NCI-H2107 (cell line): ENCODE measurements at regions not wholly inside any gene's neighbourhood (a gene's known extent, or its start where the extent isn't known, plus 50 kb on each side); places are given as distances from the start of the nearest gene placed in this dataset.
"Not testable (repeated sequence)": the region's sequence is repeated elsewhere in the genome, so short reads cannot be mapped to it uniquely, and the experiment has no call there.

Source experiments
- DNase-seq: peaks from one replicate; lab custom pipeline; 2025; lab: John Stamatoyannopoulos, UW

DNA sequence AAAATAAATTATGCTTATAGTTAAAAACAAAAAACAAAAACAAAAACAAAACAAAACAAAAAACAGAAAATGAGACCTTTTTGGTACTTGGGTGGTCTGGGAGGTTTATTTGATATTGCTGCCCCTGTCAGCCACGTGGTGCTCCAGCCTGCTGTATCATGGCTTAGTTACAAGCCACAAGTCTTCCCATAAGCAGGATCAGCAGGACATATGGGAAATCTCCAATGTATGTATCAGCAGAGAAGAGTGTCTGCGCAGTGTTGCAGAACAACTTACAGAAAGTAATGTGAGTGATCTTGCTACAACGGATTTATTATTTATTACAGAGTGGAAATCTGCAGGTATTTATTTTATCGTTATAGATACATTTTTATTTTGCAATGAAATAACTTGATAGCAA, 423.0 kb upstream of the TMPRSS15 start:
- no peak for DNase-seq

DNA sequence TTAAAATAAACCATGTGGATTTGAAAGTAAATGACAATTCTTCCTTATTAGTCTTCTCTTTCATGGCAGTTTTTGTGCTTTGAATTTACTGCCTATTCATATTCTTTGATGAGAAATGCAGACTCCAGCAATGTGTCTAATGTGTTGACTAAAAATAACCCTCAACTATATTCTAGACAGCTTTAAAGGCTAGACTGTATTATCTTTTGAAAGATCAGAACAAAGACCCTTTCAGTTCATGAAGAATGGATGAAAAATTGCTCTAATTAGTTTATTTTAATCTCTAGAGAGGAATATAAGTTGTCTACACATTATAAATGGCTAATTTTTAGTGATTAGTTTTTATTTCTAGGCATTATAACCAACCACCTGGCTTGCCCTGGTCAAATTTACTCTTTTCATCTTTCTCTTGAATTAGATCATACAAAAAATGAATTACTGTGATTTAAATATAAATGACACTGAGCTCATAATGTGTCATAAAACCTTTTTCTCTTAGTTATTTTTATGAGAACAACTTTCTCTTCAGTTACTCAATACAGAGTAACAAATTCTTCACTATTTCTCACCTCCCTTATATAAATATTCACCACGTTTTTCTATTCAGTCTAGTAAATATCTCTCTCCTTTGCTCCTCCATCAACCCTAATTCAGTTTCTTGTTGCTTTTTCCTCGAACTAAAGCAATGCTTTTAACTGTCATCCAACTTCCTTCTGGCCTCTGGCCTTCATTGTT, 428.5 kb upstream of the TMPRSS15 start:
- DNase-seq: no peak

DNA sequence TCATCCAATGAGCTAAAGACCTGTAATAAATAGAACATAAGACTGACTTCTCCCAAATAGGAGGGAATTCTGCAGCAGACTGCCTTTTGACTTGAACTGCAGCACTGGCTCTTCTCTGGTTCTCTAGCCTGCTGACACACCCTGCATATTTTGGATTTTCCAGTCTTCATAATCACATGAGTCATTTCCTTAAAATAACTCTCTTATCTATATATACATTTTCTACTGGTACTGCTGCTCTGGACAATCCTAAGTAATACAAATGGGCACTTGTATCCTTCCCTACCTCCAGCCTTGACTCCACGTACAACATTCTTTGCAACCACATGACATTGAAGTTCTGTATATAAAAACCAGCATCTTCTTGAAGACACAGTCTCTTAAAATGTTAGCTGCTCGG, 429.4 kb upstream of the TMPRSS15 start:
- no peak for DNase-seq

DNA sequence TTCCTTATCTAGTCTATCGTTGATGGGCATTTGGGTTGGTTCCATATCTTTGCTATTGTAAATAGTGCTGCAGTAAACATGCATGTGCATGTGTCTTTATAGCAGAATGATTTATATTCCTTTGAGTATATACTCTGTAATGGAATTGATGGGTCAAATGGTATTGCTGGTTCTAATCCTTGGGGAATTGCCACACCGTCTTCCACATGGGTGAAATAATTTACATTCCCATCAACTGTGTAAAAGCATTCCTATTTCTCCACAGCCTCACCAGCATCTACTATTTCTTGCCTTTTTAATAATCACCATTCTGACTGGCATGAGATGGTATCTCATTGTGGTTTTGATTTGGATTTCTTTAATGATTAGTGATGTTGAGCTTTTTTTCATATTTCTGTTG, 430.5 kb upstream of the TMPRSS15 start:
- DNase-seq: not testable (repeated sequence)

DNA sequence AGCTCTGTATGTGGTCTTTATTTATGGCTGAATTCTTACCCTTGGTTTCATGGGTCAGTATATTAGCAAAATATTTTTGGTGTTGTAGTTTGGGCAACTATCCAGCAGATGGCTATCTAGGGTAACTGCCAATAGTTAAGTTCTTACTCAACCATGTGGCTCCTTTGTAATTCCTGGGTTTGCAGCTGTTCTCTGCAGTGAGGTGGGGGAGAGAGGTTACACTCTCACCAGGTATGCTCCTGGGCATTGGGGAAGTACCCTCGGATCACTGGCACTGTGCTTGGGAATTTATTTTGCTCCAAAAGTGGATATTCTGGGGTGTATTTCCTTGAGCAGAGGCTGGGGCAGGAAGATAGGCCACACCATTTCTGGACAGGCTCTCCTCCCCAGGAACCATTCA, 436.7 kb upstream of the TMPRSS15 start:
- no peak for DNase-seq

DNA sequence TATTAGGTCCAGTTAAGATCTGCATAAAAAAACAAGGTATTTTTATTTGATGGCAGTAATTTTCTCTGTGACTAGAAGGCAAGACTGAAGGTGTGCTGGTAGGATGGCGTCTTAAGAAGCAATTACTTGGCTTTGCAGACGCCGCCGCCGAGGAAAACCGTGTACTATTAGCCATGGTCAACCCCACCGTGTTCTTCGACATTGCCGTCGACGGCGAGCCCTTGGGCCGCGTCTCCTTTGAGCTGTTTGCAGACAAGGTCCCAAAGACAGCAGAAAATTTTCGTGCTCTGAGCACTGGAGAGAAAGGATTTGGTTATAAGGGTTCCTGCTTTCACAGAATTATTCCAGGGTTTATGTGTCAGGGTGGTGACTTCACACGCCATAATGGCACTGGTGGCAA, 454.0 kb upstream of the TMPRSS15 start:
- not testable (repeated sequence) for DNase-seq

DNA sequence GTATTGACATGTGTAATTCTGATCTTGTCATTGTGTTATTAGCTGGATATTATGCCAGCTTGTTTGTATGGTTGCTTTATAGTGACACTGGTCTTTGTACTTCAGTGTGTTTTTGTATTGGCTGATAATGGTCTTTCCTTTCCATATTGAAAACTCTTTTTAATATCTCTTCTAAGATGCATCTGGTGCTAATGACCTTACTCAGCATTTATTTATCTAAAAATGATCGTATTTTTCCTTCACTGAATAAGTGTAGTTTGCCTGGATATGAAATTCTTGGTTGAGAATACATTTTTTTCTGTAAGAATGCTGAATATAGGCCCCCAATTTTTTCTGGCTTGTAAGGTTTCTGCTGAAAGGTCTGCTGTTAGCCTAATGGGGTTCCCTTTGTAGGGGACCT, 465.5 kb upstream of the TMPRSS15 start:
- DNase-seq: no peak

DNA sequence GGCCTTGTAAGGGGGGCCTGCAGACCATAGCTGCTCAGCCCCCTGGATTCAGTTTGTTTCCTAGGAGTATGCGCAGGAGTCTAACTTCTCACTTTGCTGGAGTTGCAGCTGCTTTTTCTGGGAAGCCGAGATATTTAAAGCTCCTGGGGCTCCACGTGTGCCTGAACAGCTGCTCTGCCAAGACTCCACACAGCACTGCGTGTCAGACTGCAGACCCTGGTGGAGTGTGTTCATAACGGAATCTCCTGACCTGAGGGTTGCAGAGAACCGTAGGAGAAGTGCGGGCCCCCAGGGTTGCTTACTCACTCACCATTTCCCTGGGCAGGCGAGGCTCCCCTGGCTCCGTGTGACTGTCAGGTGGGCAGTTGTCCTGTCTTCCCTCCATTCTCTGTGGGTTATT, 474.3 kb upstream of the TMPRSS15 start:
- no peak for DNase-seq

DNA sequence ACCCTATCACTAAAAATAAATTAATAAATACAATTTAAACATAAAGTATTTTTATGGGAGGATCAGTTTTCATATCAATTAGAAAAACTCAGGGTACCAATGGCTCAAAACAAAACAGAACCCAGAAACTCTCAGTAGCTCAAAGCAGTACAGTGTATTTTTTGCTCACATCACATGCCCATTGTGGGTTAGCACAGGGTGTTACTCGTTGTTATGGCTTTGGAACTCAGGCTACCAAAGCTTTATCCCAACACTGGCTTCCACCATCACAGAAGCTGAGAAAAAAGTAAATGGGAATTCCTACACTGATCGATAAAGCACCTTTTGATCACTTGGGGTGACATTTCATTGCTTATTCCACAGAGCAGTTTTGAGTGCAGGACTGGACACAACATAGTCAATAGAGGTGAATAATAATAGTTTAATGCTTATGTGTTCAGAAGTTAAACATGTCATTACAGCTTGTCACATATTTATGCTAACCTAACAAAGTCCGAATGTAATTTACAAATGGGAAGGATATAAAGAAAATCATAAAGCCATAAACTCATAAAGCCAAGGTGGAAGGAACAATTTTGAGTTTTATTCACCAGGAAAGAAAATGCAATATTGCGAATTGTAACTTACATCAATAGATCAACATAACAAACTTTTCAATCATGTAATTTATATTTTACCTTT, 484.5 kb upstream of the TMPRSS15 start:
- no peak for DNase-seq

DNA sequence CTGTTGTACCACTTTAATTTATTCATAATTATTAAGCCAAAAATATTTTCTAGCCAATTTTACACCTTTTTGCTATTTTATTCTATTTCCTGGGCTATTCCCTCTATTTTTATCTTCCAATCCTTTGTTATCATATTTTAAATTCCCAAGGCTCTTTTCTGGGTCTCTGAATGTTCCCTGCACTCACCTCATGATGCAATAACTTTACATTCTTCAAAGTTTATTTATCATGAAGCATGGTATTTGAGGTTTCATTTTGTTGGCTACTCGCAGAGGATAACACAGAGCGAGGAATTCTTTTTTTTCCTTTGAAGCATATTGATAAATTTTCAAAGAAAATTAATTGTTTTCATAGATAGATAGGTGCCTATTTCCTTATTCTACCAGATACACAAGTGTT, 489.8 kb upstream of the TMPRSS15 start:
- DNase-seq: no peak

DNA sequence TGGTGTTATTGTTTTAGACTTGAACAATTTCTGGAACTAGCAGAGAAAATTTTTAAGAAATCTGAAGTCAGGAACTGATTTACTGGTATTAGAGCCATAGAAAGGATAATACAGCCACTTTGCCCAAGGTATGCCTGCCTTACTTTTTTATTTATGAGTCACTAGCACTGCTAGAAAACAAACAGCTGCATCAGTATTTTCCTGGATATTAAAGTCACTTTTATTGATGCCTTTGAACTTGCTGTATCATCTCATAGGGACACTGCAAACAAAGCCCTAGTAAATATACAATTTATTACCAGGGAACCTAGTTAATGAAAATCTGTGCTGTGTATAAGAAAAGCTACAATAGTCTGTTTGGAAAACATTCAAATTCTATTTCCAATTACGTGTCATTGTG, 490.8 kb upstream of the TMPRSS15 start:
- no peak for DNase-seq

DNA sequence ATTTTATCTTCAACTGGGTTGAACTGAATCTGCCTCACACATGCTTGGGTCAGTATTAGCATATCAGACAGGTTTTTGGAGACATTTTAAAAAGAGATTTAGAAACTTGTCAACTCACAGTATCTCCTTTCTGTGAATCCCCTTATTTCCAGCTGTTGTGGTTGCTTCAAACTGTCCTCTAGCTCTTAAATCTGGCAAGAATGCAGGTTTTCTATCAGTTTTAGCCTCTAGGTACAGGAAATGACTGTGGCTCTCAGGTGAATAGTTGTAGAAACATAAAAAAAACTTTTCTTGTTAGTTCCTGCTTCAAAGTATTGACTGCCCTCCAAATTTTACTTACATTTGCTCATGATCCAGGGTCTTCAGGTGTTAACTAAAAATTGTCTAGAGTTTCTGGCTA, 495.7 kb upstream of the TMPRSS15 start:
- DNase-seq: no peak

DNA sequence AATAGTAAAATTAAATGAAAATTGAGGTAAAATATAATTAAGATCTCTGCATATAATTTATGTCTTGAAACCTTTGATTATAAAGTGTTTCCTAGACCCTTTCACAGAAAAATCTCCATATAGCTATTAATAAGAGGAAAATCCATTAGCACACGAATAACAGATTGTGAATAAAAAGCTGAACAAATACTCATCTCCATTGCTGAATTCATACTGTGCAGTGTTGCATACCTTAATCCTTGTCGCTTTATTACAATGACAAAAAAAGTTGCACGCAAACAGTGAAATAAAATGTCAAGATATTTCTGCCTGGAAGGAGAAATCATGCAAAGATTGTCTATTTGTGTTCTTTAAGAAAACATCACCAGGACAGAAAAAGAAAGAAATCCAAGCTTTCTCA, 499.1 kb upstream of the TMPRSS15 start:
- no peak for DNase-seq

DNA sequence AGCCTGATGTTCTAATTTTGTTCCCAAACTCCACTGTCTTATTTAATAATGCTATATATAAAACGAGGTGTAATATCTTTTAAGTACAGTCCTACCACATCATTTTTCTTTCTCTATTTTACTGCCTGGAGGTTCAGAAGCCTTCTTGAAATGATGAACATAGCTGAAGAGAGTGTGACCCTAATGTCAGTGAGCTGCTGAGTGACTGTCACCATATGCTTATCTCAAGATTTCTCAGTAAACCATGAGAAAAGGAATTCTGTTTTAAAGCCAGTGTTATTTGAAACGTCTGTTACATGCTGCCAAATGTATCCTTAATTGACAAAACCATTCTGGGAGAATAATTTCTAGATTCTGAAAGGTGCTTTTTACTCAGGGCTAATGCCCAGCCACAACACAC, 503.5 kb upstream of the TMPRSS15 start:
- no peak for DNase-seq

DNA sequence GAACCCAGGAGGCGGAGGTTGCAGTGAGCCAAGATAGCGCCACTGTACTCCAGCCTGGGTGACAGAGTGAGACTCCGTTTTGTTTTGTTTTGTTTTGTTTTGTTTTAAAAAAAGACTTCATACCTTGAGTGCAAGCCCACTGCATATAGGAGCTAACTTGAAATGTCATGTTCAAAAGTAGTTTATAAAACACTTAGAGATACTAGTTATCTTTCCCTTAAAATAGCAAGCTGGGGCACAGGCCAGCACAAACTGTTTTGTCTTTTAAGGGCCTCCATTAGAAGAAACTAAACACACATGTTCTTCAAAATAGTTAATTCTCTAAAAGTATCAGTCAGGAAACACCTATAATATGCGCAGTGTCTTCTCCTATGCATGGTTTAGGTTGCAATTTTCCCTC, 505.1 kb upstream of the TMPRSS15 start:
- DNase-seq: no peak

DNA sequence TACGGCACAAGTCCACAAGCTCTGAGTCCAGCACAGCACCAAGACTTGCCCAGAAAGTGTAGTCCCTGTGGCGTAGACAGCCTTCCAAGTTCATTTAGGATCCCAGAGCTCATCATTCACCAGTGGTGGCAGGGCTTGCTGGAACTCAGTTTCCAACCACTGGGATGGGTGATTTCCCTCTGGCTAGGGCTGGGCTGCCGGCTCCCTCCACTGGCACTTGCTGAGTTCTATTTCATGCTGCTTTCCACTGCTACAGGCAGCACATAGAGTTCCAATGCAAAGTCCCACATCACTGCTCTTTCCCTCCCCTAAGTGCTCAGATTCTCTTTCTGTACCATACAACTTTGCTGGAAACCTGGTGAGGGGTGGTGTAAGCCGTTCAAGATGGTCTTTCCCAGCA, 510.3 kb upstream of the TMPRSS15 start:
- no peak for DNase-seq

DNA sequence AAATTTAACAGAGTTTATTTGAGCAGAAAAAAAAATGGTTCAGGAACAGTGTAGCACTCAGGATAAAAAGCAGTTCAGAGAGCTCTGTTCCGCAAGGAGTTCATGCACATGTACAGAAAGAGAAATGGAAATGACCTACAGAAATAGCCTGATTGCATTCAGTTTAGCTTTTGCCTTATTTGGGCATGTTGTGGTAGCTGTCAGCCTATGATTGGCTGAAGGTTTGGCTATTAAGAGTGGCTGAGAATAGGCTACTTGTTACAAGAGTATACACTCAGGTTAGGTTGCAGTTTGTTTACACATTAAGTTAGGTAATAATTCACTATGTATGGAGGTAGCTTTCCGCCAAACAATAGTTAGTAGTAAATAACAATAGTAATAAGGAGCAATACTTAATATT, 511.0 kb upstream of the TMPRSS15 start:
- DNase-seq: no peak

DNA sequence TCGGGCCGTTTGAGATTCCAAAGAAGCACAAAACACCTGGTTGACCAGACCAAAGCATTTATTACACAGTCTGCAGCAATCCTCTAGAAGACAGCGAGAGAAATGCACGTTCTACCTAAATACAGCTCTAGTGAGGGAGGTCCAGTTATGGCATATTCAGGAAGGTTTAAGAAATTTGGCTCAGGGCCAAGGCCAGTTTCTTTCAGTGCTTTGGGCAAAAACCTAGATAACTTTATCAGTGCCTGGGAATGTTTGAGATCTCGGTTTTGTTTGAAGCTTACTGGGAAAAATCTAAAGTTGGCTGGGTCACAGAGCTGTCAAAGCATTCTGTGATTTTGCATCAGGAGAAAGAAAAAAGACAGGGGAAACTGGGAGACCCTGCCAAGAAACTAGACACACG, 514.0 kb upstream of the TMPRSS15 start:
- DNase-seq: no peak

DNA sequence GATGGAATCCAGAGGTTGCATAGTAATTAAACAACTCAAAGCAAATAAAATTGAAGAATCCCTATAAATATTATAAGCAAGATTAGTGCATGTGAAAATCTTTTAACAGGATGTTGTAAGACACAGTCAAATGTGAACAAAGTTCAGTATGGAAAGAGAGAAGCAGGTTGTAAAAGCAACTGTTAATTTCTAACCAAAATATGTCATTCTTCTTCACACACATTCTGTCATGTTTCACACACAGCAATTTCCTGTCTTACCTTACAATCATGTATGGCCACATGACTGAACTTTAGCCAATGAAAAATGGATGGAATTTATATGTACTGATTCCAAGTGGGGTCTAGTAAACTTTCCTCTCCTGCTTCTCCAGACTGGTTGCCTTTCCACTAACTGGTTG, 527.7 kb upstream of the TMPRSS15 start:
- DNase-seq: no peak

DNA sequence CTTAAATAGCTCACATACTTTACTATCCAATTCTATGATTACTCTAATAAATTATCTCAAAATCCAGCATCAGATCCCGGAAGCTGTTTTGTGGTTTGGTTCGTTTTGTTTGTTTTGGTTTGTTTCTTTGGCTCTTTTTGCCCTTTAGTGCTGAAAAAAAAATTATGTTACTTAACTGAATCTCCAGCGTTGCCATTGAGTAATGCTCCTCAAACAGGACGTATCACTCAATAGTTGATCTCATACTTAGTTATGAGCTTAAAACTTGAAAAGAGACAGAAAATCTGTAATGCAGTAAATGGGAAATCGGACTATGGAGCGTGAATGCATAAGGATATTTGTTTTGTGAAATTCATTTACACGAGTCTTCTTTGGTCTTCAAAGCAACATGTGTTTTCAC, 533.8 kb upstream of the TMPRSS15 start:
- no peak for DNase-seq

DNA sequence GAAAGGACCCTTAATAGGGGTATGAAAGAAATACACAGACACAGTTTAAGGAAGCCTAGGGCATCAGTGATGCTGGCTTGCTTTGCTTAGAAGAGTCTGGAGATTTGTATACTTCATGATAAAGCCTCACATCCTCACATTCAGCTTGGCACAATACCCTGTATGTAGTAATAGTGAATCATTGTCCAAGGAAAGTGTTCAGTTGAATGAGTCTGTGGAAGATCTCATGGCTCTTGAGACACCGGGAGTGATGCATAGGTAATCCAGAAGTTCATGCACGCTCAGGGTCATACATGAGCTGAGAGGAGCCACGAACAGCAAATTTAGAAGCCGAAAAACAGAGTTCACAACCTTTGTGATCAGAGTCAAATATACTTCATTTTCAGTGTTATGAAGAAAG, 537.2 kb upstream of the TMPRSS15 start:
- no peak for DNase-seq

DNA sequence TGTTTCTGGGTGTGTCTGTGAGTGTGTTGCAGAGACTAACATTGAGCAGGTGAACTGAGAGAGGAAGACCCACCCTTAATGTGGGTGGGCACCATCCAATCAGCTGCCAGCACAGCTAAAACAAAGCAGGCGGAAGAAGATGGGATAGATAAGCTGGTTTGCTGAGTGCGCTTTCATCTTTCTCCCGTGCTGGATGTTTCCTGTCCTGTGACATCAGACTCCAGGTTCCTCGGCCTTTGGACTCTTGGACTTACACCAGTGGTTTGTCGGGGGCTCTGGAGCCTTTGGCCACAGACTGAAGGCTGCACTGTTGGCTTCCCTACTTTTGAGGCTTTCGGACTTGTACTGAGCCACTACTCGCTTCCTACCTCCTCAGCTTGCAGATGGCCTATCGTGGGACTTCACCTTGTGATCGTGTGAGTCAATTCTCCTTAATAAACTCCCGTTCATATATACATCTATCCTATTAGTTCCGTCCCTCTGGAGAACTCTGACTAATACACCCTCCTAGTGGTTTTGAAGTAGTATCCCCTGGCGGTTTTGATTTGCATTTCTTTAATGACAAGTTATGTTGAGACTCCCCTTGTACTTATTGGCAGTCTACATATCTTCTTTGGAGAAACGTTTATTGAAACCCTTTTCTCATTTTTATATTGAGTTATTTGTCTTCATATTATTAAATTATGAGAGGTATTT, 546.6 kb upstream of the TMPRSS15 start:
- DNase-seq: no peak

DNA sequence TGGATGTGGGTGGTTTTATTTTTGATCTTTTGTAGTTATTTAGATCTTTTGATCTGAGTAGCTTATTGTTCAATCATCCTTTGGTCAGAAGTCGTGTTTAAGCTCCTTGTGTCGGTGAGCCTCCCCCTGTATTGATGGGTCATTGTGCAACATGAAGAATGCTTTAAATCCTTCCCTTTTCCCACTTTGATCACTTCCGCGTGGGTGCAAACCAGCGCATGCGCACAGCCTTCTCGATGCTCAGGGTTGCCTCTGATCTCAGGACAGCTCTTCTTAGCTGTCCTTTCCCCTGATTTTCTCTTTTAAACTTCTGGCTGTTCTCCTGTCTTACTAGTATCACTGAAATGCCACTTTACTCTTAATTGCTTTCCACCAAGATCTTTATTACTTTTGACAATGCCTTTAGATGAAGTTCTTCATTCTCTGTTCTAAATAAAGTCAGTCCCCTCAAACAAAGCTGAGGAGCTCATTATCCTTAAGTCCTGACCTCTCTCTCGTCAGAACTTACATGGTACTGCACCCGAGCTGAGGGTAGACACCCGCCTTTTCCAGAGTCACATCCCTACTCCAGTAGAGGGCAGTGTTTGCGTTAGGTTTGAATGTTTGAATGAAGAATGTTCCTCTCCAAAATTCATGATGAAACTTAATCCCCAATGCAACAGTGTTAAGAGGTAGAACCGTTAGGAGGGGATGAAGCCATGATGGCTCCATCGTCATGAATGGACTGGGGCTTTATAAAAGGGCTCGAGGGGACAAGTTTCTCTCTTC, 547.9 kb upstream of the TMPRSS15 start:
- DNase-seq: no peak
